T47D (cell line): ENCODE measurements at regions not wholly inside any gene's neighbourhood (a gene's known extent, or its start where the extent isn't known, plus 50 kb on each side); places are given as distances from the start of the nearest gene placed in this dataset.

ENCODE experiments used
- DNase-seq, 2 experiments: peaks; one replicate each; pipeline versions ENCODE4 v3.0.0 to v3.0.0-alpha.2; 2011 to 2012; ENCODE audit warnings: low read depth in 1 of 2, low spot score in 1 of 2
- JUND ChIP-seq: IDR thresholded peaks from 2 replicates; pipeline ENCODE4 v1.6.1; 2012; ENCODE audit warnings: low read depth
- in situ Hi-C: cut with HindIII; loops from 2 replicates; pipeline ENCODE4 v1.10.0; 2016; ENCODE audit warnings: low sequenced_read_pairs, low pct_unique_long_range_greater_than_20kb

DNA sequence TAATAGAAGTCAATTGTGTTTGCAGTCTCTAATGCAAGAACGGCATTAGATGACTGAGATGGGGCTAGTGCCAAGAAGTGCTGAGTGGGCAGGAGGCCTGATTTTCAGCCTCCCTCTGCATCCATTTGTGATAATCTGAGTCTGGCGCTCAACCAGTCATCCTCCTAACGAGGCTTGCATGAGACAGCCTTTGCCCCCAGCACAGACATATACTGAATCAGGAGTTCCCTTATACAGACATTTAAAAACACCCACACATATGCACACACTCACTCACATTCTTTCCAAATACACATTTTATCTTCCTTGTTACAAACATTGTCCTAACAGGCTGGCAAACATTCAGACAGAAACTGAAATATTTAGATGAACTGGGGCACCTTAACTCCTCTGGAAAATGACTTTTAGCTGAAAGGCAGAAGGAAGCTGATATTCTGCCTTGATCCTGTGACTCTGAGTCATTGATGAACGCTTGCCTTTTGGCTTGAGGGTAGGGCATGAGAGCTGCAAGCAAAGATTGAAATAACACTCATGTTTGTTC lies 562.3 kb downstream of the DHX35 start:
- TF ChIP-seq JUND: no peak
- in situ Hi-C loops: no loop called here
- no peak for DNase-seq

DNA sequence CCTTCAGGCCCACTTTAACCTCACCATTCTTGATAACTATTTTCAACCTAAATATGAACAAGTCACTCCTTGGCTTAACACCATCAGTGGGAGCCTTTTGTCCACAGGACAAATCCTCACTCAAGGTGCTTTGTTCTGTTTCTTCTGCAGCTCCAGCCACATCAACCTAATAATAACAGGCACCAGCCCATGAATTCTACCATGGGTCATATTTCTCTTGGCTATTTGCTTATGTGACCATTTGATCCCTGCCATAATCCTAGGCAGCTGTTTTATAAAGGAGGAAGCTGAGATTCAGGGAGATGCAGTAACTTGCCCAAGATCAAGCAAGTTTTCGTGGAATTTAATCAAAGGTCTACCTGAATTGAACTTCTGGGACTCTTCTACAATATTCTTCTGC lies 561.3 kb downstream of the DHX35 start:
- no peak for TF ChIP-seq JUND
- DNase-seq: no peak
- in situ Hi-C loops: no loop called here

GRCh38 chr20:39518654-39519053 lies 556.5 kb downstream of the DHX35 start:
- TF ChIP-seq JUND: no peak
- in situ Hi-C loops: no loop called here
- no peak for DNase-seq

- in situ Hi-C loops: no loop called here
- no peak for DNase-seq
- TF ChIP-seq JUND: no peak
These were observed 554.8 kb downstream of the DHX35 start for GRCh38 chr20:39516964-39517363.

DNA sequence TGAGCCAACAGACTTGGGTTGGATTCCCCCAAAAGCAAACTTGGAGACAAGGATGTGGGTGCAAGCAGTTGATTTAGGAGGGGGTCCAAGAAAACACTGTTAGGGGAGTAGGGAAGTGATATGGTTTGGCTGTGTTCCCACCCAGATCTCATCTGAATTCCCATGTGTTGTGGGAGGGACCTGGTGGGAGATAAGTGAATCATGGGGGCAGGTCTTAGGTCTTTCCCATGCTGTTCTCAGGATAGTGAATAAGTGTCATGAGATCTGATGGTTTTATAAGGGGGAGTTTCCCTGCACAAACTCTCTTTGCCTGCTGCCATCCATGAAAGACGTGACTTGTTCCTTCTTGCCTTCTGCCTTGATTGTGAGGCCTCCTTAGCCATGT lies 542.6 kb downstream of the DHX35 start:
- DNase-seq: no peak
- no peak for TF ChIP-seq JUND
- in situ Hi-C loops: no loop called here

DNA sequence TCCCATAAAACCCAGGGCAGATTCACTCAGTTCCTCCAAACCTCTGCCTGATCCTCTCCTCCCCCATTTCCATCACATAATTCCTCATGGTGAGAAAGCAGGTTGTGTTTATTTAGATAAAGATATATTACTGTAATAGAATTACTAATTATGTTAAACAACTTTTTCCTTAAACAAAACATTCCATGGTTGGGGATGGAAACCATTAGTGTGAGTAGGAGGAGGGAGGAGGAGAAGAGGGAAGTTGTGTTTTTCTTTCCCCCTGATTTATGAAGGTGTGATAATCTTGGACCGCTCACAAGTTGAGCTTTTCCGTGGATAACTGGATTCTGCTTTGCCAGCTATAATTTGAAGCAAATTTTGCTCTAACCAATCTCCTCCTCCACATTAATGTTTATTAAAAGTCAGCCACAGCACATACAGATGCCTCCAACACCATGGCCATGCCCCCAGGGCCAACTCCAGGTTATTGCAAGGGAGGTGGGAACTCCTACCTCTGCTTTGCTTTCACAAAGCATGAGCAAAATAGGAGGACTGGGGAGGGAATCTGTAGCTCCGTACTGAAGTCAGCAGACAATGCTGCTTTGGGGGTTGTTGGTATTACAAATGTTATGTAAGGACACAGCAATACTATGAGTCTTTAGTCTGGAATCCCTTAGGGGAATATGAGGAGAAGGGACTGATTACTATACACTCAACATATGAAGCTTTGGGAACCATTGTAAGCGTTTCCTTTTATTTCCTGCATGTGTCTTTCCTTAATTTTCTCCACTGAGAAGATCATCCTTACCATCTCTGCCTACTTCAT lies 542.0 kb downstream of the DHX35 start:
- in situ Hi-C loops: no loop called here
- TF ChIP-seq JUND: no peak
- DNase-seq: no peak

- DNase-seq: no peak
- in situ Hi-C loops: no loop called here
- no peak for TF ChIP-seq JUND
These were observed 530.2 kb downstream of the DHX35 start for GRCh38 chr20:39492223-39492797.

DNA sequence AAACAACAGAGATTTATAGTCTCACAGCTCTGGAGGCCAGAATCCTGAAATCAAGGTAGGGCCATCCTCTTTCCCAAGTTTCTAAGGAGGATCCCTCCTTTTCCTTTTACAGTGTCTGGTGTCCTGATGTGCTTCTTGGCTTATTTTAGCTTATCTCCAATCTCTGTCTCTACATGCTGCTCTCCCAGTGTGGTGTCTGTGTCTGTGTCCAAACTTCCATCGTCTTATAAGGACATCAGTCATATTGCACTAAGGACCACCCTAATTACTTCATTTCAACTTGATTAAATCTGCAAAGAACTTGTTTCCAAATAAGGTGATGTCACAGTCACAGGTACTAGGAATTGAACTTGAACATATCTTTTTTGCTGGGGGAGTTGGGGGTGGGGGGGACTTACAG lies 529.6 kb downstream of the DHX35 start:
- DNase-seq: no peak
- TF ChIP-seq JUND: no peak
- in situ Hi-C loops: no loop called here

GRCh38 chr20:39489986-39490560 lies 527.9 kb downstream of the DHX35 start:
- in situ Hi-C loops: no loop called here
- DNase-seq: no peak
- no peak for TF ChIP-seq JUND

GRCh38 chr20:39480276-39481043 lies 518.3 kb downstream of the DHX35 start:
- no peak for TF ChIP-seq JUND

GRCh38 chr20:39479196-39479810 lies 517.2 kb downstream of the DHX35 start:
- DNase-seq: no peak
- in situ Hi-C loops: no loop called here
- TF ChIP-seq JUND: no peak

More at GRCh38 chr20:39480276-39481043, 518.3 kb downstream of the DHX35 start:
- in situ Hi-C loops: no loop called here
- DNase-seq: no peak

- no peak for TF ChIP-seq JUND
- DNase-seq: no peak
- in situ Hi-C loops: no loop called here
These were observed 512.7 kb downstream of the DHX35 start for GRCh38 chr20:39474879-39475278.

DNA sequence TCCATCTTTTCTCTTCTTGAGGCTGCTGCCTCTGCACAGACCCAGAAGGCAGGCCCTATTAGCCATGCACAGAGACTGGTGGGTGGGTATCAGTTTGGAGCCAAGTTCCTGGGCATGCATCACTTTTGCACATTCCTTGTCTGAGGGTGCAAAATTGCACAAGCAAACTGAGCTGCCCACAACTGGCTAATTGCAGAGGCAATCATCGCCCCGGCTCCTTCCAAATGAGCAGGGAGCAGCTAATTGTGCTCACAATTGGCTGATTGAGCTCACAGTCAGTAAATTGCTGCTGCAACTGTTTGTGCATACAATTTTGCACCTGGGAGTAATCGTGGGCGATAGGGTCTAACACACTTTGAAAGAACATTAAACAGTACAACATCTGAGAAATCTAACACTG lies 511.4 kb downstream of the DHX35 start:
- in situ Hi-C loops: no loop called here
- DNase-seq: no peak
- no peak for TF ChIP-seq JUND
